ENCODE measurements at regions not wholly inside any gene's neighbourhood (a gene's known extent, or its start where the extent isn't known, plus 50 kb on each side); places are given as distances from the start of the nearest gene placed in this dataset.

- H3K27me3 ChIP-seq (ENCODE audit: control insufficient read depth, insufficient read depth, low read length) = no peaks in the 10 kb centered on the region
- no peaks in the 10 kb centered on the region for H3K36me3 ChIP-seq (ENCODE audit: control insufficient read depth, insufficient read depth, low read length)
- no peaks in the 10 kb centered on the region for H3K9me3 ChIP-seq (ENCODE audit: control insufficient read depth, insufficient read depth, low read length)
- no peak for DNase-seq (ENCODE audit: low read depth, low spot score)
- WGBS (ENCODE audit: insufficient coverage, insufficient read length) = no CpG with 5 or more reads among the region's 2 CpGs
- H3K4me3 ChIP-seq (ENCODE audit: low read length) = no peak overlapping the region
- H3K27ac ChIP-seq (ENCODE audit: low read length) = no peak overlapping the region
- no peaks in the 10 kb centered on the region for H3K4me1 ChIP-seq (ENCODE audit: control insufficient read depth, insufficient read depth, low read length)
These were observed 251.6 kb downstream of the GALR1 start for GRCh38 chr18:77501266-77501665.

GRCh38 chr18:77505499-77505898, 255.9 kb downstream of the GALR1 start:
- Histone ChIP-seq H3K27ac (ENCODE audit: low read length) (no peak overlapping the region), H3K27me3 (ENCODE audit: control insufficient read depth, insufficient read depth, low read length) (no peaks in the 10 kb centered on the region), H3K4me1 (ENCODE audit: control insufficient read depth, insufficient read depth, low read length) (no peaks in the 10 kb centered on the region), H3K4me3 (ENCODE audit: low read length) (no peak overlapping the region), H3K9me3 (ENCODE audit: control insufficient read depth, insufficient read depth, low read length) (no peaks in the 10 kb centered on the region), H3K36me3 (ENCODE audit: control insufficient read depth, insufficient read depth, low read length) (no peaks in the 10 kb centered on the region)
- no peak for DNase-seq (ENCODE audit: low read depth, low spot score)
- WGBS (ENCODE audit: insufficient coverage, insufficient read length) = no CpG with 5 or more reads among the region's 1 CpG

- WGBS (ENCODE audit: insufficient coverage, insufficient read length) = 100% methylated on average over 1 of the region's 5 CpGs
- Histone ChIP-seq H3K9me3 (ENCODE audit: control insufficient read depth, insufficient read depth, low read length) (no peaks in the 10 kb centered on the region), H3K4me3 (ENCODE audit: low read length) (no peak overlapping the region), H3K27me3 (ENCODE audit: control insufficient read depth, insufficient read depth, low read length) (no peaks in the 10 kb centered on the region), H3K27ac (ENCODE audit: low read length) (no peak overlapping the region), H3K4me1 (ENCODE audit: control insufficient read depth, insufficient read depth, low read length) (no peaks in the 10 kb centered on the region), H3K36me3 (ENCODE audit: control insufficient read depth, insufficient read depth, low read length) (no peaks in the 10 kb centered on the region)
- no peak for DNase-seq (ENCODE audit: low read depth, low spot score)
These were observed 262.5 kb downstream of the GALR1 start for GRCh38 chr18:77512152-77512551.

- Histone ChIP-seq H3K4me3 (ENCODE audit: low read length) (no peak overlapping the region), H3K27ac (ENCODE audit: low read length) (no peak overlapping the region), H3K9me3 (ENCODE audit: control insufficient read depth, insufficient read depth, low read length) (no peaks in the 10 kb centered on the region), H3K27me3 (ENCODE audit: control insufficient read depth, insufficient read depth, low read length) (no peaks in the 10 kb centered on the region), H3K36me3 (ENCODE audit: control insufficient read depth, insufficient read depth, low read length) (no peaks in the 10 kb centered on the region), H3K4me1 (ENCODE audit: control insufficient read depth, insufficient read depth, low read length) (no peaks in the 10 kb centered on the region)
- WGBS (ENCODE audit: insufficient coverage, insufficient read length) = no CpG with 5 or more reads among the region's 25 CpGs
- no peak for DNase-seq (ENCODE audit: low read depth, low spot score)
These were observed 268.3 kb downstream of the GALR1 start for GRCh38 chr18:77517901-77518300.

- DNase-seq (ENCODE audit: low read depth, low spot score) = no peak
These were observed 271.1 kb downstream of the GALR1 start for GRCh38 chr18:77520767-77521166.

GRCh38 chr18:77522051-77522675, 272.5 kb downstream of the GALR1 start:
- no CpG with 5 or more reads among the region's 9 CpGs for WGBS (ENCODE audit: insufficient coverage, insufficient read length)
- H3K36me3 ChIP-seq (ENCODE audit: control insufficient read depth, insufficient read depth, low read length) = no peaks in the 10 kb centered on the region
- no peak for DNase-seq (ENCODE audit: low read depth, low spot score)
- H3K4me1 ChIP-seq (ENCODE audit: control insufficient read depth, insufficient read depth, low read length) = no peaks in the 10 kb centered on the region
- no peak overlapping the region for H3K27ac ChIP-seq (ENCODE audit: low read length)
- no peaks in the 10 kb centered on the region for H3K9me3 ChIP-seq (ENCODE audit: control insufficient read depth, insufficient read depth, low read length)
- no peak overlapping the region for H3K4me3 ChIP-seq (ENCODE audit: low read length)
- H3K27me3 ChIP-seq (ENCODE audit: control insufficient read depth, insufficient read depth, low read length) = no peaks in the 10 kb centered on the region

More at GRCh38 chr18:77520767-77521166, 271.1 kb downstream of the GALR1 start:
- no CpG with 5 or more reads among the region's 5 CpGs for WGBS (ENCODE audit: insufficient coverage, insufficient read length)
- H3K9me3 ChIP-seq (ENCODE audit: control insufficient read depth, insufficient read depth, low read length) = no peaks in the 10 kb centered on the region
- H3K4me1 ChIP-seq (ENCODE audit: control insufficient read depth, insufficient read depth, low read length) = no peaks in the 10 kb centered on the region
- H3K36me3 ChIP-seq (ENCODE audit: control insufficient read depth, insufficient read depth, low read length) = no peaks in the 10 kb centered on the region
- H3K27ac ChIP-seq (ENCODE audit: low read length) = no peak overlapping the region
- no peaks in the 10 kb centered on the region for H3K27me3 ChIP-seq (ENCODE audit: control insufficient read depth, insufficient read depth, low read length)
- H3K4me3 ChIP-seq (ENCODE audit: low read length) = no peak overlapping the region

GRCh38 chr18:77524909-77525308, 275.3 kb downstream of the GALR1 start:
- no peaks in the 10 kb centered on the region for H3K36me3 ChIP-seq (ENCODE audit: control insufficient read depth, insufficient read depth, low read length)
- no peak overlapping the region for H3K4me3 ChIP-seq (ENCODE audit: low read length)
- no peaks in the 10 kb centered on the region for H3K27me3 ChIP-seq (ENCODE audit: control insufficient read depth, insufficient read depth, low read length)
- WGBS (ENCODE audit: insufficient coverage, insufficient read length) = no CpG with 5 or more reads among the region's 7 CpGs
- H3K4me1 ChIP-seq (ENCODE audit: control insufficient read depth, insufficient read depth, low read length) = no peaks in the 10 kb centered on the region
- DNase-seq (ENCODE audit: low read depth, low spot score) = no peak
- no peaks in the 10 kb centered on the region for H3K9me3 ChIP-seq (ENCODE audit: control insufficient read depth, insufficient read depth, low read length)
- H3K27ac ChIP-seq (ENCODE audit: low read length) = no peak overlapping the region

- DNase-seq (ENCODE audit: low read depth, low spot score) = no peak
- H3K9me3 ChIP-seq (ENCODE audit: control insufficient read depth, insufficient read depth, low read length) = no peaks in the 10 kb centered on the region
- H3K36me3 ChIP-seq (ENCODE audit: control insufficient read depth, insufficient read depth, low read length) = no peaks in the 10 kb centered on the region
- H3K27me3 ChIP-seq (ENCODE audit: control insufficient read depth, insufficient read depth, low read length) = no peaks in the 10 kb centered on the region
- WGBS (ENCODE audit: insufficient coverage, insufficient read length) = no CpG with 5 or more reads among the region's 8 CpGs
- H3K4me1 ChIP-seq (ENCODE audit: control insufficient read depth, insufficient read depth, low read length) = no peaks in the 10 kb centered on the region
- no peak overlapping the region for H3K4me3 ChIP-seq (ENCODE audit: low read length)
- no peak overlapping the region for H3K27ac ChIP-seq (ENCODE audit: low read length)
These were observed 277.3 kb downstream of the GALR1 start for GRCh38 chr18:77526962-77527361.

GRCh38 chr18:77528872-77529271, 279.2 kb downstream of the GALR1 start:
- no peak overlapping the region for H3K4me3 ChIP-seq (ENCODE audit: low read length)
- no peaks in the 10 kb centered on the region for H3K36me3 ChIP-seq (ENCODE audit: control insufficient read depth, insufficient read depth, low read length)
- H3K27ac ChIP-seq (ENCODE audit: low read length) = no peak overlapping the region
- DNase-seq (ENCODE audit: low read depth, low spot score) = no peak
- no CpG with 5 or more reads among the region's 3 CpGs for WGBS (ENCODE audit: insufficient coverage, insufficient read length)
- no peaks in the 10 kb centered on the region for H3K9me3 ChIP-seq (ENCODE audit: control insufficient read depth, insufficient read depth, low read length)
- H3K4me1 ChIP-seq (ENCODE audit: control insufficient read depth, insufficient read depth, low read length) = no peaks in the 10 kb centered on the region
- no peaks in the 10 kb centered on the region for H3K27me3 ChIP-seq (ENCODE audit: control insufficient read depth, insufficient read depth, low read length)

GRCh38 chr18:77529492-77530176, 280.0 kb downstream of the GALR1 start:
- Histone ChIP-seq H3K27me3 (ENCODE audit: control insufficient read depth, insufficient read depth, low read length) (no peaks in the 10 kb centered on the region), H3K27ac (ENCODE audit: low read length) (no peak overlapping the region), H3K4me3 (ENCODE audit: low read length) (no peak overlapping the region), H3K9me3 (ENCODE audit: control insufficient read depth, insufficient read depth, low read length) (no peaks in the 10 kb centered on the region), H3K4me1 (ENCODE audit: control insufficient read depth, insufficient read depth, low read length) (no peaks in the 10 kb centered on the region), H3K36me3 (ENCODE audit: control insufficient read depth, insufficient read depth, low read length) (no peaks in the 10 kb centered on the region)
- no peak for DNase-seq (ENCODE audit: low read depth, low spot score)
- WGBS (ENCODE audit: insufficient coverage, insufficient read length) = no CpG with 5 or more reads among the region's 7 CpGs

- DNase-seq (ENCODE audit: low read depth, low spot score) = no peak
- no CpG with 5 or more reads among the region's 9 CpGs for WGBS (ENCODE audit: insufficient coverage, insufficient read length)
- Histone ChIP-seq H3K27me3 (ENCODE audit: control insufficient read depth, insufficient read depth, low read length) (no peaks in the 10 kb centered on the region), H3K27ac (ENCODE audit: low read length) (no peak overlapping the region), H3K4me1 (ENCODE audit: control insufficient read depth, insufficient read depth, low read length) (no peaks in the 10 kb centered on the region), H3K9me3 (ENCODE audit: control insufficient read depth, insufficient read depth, low read length) (no peaks in the 10 kb centered on the region), H3K36me3 (ENCODE audit: control insufficient read depth, insufficient read depth, low read length) (no peaks in the 10 kb centered on the region), H3K4me3 (ENCODE audit: low read length) (no peak overlapping the region)
These were observed 281.1 kb downstream of the GALR1 start for GRCh38 chr18:77530732-77531131.
